ENCODE measurements at regions not wholly inside any gene's neighbourhood (a gene's known extent, or its start where the extent isn't known, plus 50 kb on each side); places are given as distances from the start of the nearest gene placed in this dataset.

DNA sequence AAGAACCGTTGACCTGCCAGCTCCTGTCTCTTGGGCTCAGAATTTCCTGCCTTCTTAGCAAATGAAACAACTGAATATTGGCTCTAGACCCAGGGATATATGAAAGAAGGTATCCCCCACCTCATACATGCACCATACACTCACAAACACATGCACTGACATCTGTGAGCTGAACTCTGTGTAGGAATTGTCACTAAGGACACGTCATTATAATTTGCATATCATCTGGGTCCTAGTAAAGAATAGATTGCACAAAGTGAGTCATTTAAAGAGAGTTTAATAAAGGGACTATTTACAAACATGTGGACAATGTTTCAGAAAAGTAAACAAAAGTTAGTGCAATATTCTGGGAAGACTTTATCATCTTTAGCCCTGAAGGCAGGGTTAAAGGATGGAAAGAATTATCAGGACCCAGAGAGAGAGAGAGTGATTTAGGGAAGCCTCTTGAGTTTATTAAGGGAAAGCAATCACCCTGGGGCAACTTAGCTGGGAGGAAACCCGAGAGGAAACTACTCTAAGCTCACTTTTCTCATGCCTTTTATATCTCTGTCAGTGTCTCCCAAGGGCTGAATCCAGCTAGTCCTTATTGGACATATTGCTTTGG, 74.1 kb upstream of the PLA2G4A start:
- H3K9ac ChIP-seq (replicated peaks; ENCODE audit: extremely low read depth, insufficient read depth, low read length): no peak overlapping the region
- no peak for DNase-seq (ENCODE audit: low read depth, low spot score)
- no peaks in the 10 kb centered on the region for H3K9me3 ChIP-seq (replicated peaks; ENCODE audit: control insufficient read depth, insufficient read depth, low read length)
- intact Hi-C loops (cut with micrococcal nuclease): no loop called here
- no peaks in the 10 kb centered on the region for H3K27me3 ChIP-seq (ENCODE audit: control insufficient read depth in 2 of 2, insufficient read depth in 2 of 2, low read length in 2 of 2)
- no peaks in the 10 kb centered on the region for H3K9me1 ChIP-seq (replicated peaks; ENCODE audit: control insufficient read depth, extremely low read depth, insufficient read depth, low read length)
- H3K27ac ChIP-seq (ENCODE audit: insufficient read depth, low read depth, low read length): no peak overlapping the region
- H3K4me3 ChIP-seq (replicated peaks in 1 of 3; ENCODE audit: insufficient read depth in 1 of 3, low read depth in 1 of 3, low read length in 3 of 3): no peak overlapping the region
- no peak for FAIRE-seq
- H3K36me3 ChIP-seq (ENCODE audit: control insufficient read depth in 2 of 2, extremely low read depth in 1 of 2, insufficient read depth in 2 of 2, low read length in 2 of 2): no peaks in the 10 kb centered on the region
- dilution Hi-C loops (cut with MboI; ENCODE audit: extremely low pct_ligation_motif_present, low sequenced_read_pairs): no loop called here
- H3K79me2 ChIP-seq (ENCODE audit: control insufficient read depth, insufficient read depth, low read length): no peaks in the 10 kb centered on the region
- ChIA-PET POLR2A (no interaction called here), CTCF (no interaction called here)
- BruUV-seq (replicated peaks): no TSS peak
- H3K4me1 ChIP-seq (ENCODE audit: control insufficient read depth, extremely low read depth, insufficient read depth, low read length): no peaks in the 10 kb centered on the region
- H3K4me2 ChIP-seq (ENCODE audit: insufficient read depth, low read length): no peak overlapping the region
- H4K20me1 ChIP-seq (replicated peaks; ENCODE audit: control insufficient read depth, extremely low read depth, insufficient read depth, low read length): no peaks in the 10 kb centered on the region
- TF ChIP-seq FOS (IDR thresholded peaks at IDR 0.05; ENCODE audit: borderline replicate concordance, insufficient read depth, low read length) (no peak), JUN (IDR thresholded peaks at IDR 0.05; ENCODE audit: borderline replicate concordance, insufficient read depth, insufficient read length, low read depth) (no peak), MYC (IDR thresholded peaks at IDR 0.05; ENCODE audit: low read depth, low read length) (no peak), GATA2 (IDR thresholded peaks at IDR 0.05; ENCODE audit: insufficient read depth, insufficient read length, low read depth, low read length) (no peak), EZH2 (IDR thresholded peaks at IDR 0.05; ENCODE audit: borderline replicate concordance, low read depth, low read length, severe bottlenecking) (no peak), POLR2A (IDR thresholded peaks at IDR 0.05; ENCODE audit: low read depth, low read length) (no peak), POLR2AphosphoS5 (IDR thresholded peaks at IDR 0.05; ENCODE audit: insufficient read depth, low read depth, low read length) (no peak)
- H2AFZ ChIP-seq (ENCODE audit: low read depth, low read length): no peak overlapping the region

DNA sequence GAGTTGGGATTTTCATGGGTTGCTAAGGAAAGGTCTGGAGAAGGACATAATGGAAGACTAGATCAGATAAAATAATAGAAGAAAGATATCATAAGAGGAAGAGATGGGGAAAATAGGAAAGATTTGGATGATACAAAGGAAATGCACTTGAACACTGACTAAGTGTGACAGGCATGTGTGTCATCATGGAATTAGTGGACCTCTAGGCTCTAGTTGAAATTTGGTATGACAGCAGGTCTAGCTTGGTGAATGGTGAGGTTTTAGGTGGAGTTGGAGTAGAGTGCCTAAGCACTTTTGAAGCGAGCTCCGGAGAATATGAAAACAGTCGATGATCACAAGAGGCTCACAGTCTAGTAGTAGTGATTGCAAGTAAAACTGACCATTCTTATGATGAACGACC, 73.0 kb upstream of the PTGS2 start:
- CTCF ChIA-PET: interaction anchor here (1.4 to 2.0 kb wide), 2 partner anchors 31 to 378 kb away, joined by 3 to 5 read pairs; partner anchors contain the start of gene TPR
- TF ChIP-seq EZH2 (IDR thresholded peaks at IDR 0.05; ENCODE audit: borderline replicate concordance, low read depth, low read length, severe bottlenecking) (no peak), JUN (IDR thresholded peaks at IDR 0.05; ENCODE audit: borderline replicate concordance, insufficient read depth, insufficient read length, low read depth) (no peak), GATA2 (IDR thresholded peaks at IDR 0.05; ENCODE audit: insufficient read depth, insufficient read length, low read depth, low read length) (no peak)
- intact Hi-C loops (cut with micrococcal nuclease): no loop called here
- H4K20me1 ChIP-seq (replicated peaks; ENCODE audit: control insufficient read depth, extremely low read depth, insufficient read depth, low read length): no peaks in the 10 kb centered on the region
- dilution Hi-C loops (cut with MboI; ENCODE audit: extremely low pct_ligation_motif_present, low sequenced_read_pairs): no loop called here
- no peaks in the 10 kb centered on the region for H3K4me1 ChIP-seq (ENCODE audit: control insufficient read depth, extremely low read depth, insufficient read depth, low read length)
- POLR2A ChIA-PET: no interaction called here
- H3K9me3 ChIP-seq (replicated peaks; ENCODE audit: control insufficient read depth, insufficient read depth, low read length): no peaks in the 10 kb centered on the region
- H3K9me1 ChIP-seq (replicated peaks; ENCODE audit: control insufficient read depth, extremely low read depth, insufficient read depth, low read length): no peaks in the 10 kb centered on the region
- BruUV-seq (replicated peaks): no TSS peak
- no peak overlapping the region for H3K4me2 ChIP-seq (ENCODE audit: insufficient read depth, low read length)
- H3K36me3 ChIP-seq (ENCODE audit: control insufficient read depth in 2 of 2, extremely low read depth in 1 of 2, insufficient read depth in 2 of 2, low read length in 2 of 2): no peaks in the 10 kb centered on the region
- H3K79me2 ChIP-seq (ENCODE audit: control insufficient read depth, insufficient read depth, low read length): no peaks in the 10 kb centered on the region
- H3K27ac ChIP-seq (ENCODE audit: insufficient read depth, low read depth, low read length): no peak overlapping the region
- H2AFZ ChIP-seq (ENCODE audit: low read depth, low read length): no peak overlapping the region
- no peak for FAIRE-seq
- H3K9ac ChIP-seq (replicated peaks; ENCODE audit: extremely low read depth, insufficient read depth, low read length): no peak overlapping the region
- H3K4me3 ChIP-seq (replicated peaks in 1 of 3; ENCODE audit: insufficient read depth in 1 of 3, low read depth in 1 of 3, low read length in 3 of 3): no peak overlapping the region
- DNase-seq (ENCODE audit: low read depth, low spot score): no peak
- no peaks in the 10 kb centered on the region for H3K27me3 ChIP-seq (ENCODE audit: control insufficient read depth in 2 of 2, insufficient read depth in 2 of 2, low read length in 2 of 2)

Data from endothelial cell of umbilical vein (primary cell).